ENCODE measurements at regions not wholly inside any gene's neighbourhood (a gene's known extent, or its start where the extent isn't known, plus 50 kb on each side); places are given as distances from the start of the nearest gene placed in this dataset.

- Histone ChIP-seq H3K27me3 (ENCODE audit: control insufficient read depth in 2 of 2, insufficient read depth in 2 of 2, low read length in 2 of 2) (no peaks in the 10 kb centered on the region), H3K79me2 (ENCODE audit: insufficient read depth, low read length) (no peaks in the 10 kb centered on the region), H3K9me3 (replicated peaks in 1 of 2; ENCODE audit: control insufficient read depth in 1 of 2, insufficient read depth in 1 of 2, low read length in 2 of 2) (no peaks in the 10 kb centered on the region), H3K9ac (ENCODE audit: insufficient read depth, low read length, poor library complexity, severe bottlenecking) (no peak overlapping the region), H3K36me3 (replicated peaks in 1 of 2; ENCODE audit: control insufficient read depth in 1 of 2, insufficient read depth in 2 of 2, low read length in 2 of 2) (no peaks in the 10 kb centered on the region), H4K20me1 (ENCODE audit: insufficient read depth, low read length) (no peaks in the 10 kb centered on the region), H2AFZ (ENCODE audit: insufficient read depth, low read depth, low read length, poor library complexity, severe bottlenecking) (no peak overlapping the region), H3K4me2 (replicated peaks; ENCODE audit: extremely low read depth, low read length, poor library complexity, severe bottlenecking) (no peak overlapping the region), H3K4me3 (replicated peaks in 1 of 3; ENCODE audit: low read depth in 2 of 3, low read length in 3 of 3) (no peak overlapping the region), H3K27ac (ENCODE audit: low read depth in 1 of 2, low read length in 2 of 2) (no peak overlapping the region), H3K4me1 (ENCODE audit: control insufficient read depth in 1 of 2, insufficient read depth in 2 of 2, low read length in 2 of 2) (no peaks in the 10 kb centered on the region)
- Mint-ChIP-seq H3K4me1 (no peaks in the 10 kb centered on the region), H3K36me3 (no peaks in the 10 kb centered on the region), H3K4me3 (no peak overlapping the region), H3K27me3 (ENCODE audit: low read depth in 3 of 3) (no peaks in the 10 kb centered on the region), H3K27ac (no peak overlapping the region), H3K9me3 (peaks cover 0 to 8% (median 2%) of the 10 kb centered on the region in 7 donors)
- no peak for DNase-seq
- 92% methylated on average over 3 of the region's 7 CpGs for WGBS (ENCODE audit: insufficient coverage)
- TF ChIP-seq, protein P1, sequence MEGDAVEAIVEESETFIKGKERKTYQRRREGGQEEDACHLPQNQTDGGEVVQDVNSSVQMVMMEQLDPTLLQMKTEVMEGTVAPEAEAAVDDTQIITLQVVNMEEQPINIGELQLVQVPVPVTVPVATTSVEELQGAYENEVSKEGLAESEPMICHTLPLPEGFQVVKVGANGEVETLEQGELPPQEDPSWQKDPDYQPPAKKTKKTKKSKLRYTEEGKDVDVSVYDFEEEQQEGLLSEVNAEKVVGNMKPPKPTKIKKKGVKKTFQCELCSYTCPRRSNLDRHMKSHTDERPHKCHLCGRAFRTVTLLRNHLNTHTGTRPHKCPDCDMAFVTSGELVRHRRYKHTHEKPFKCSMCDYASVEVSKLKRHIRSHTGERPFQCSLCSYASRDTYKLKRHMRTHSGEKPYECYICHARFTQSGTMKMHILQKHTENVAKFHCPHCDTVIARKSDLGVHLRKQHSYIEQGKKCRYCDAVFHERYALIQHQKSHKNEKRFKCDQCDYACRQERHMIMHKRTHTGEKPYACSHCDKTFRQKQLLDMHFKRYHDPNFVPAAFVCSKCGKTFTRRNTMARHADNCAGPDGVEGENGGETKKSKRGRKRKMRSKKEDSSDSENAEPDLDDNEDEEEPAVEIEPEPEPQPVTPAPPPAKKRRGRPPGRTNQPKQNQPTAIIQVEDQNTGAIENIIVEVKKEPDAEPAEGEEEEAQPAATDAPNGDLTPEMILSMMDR (IDR thresholded peaks at IDR 0.05): no peak
- intact Hi-C loops (cut with micrococcal nuclease): no loop called here
Measured at GRCh38 chr6:91279740-91280493, 693.0 kb upstream of the MAP3K7 start.

- no peaks in the 10 kb centered on the region for H3K36me3 ChIP-seq (replicated peaks in 1 of 2; ENCODE audit: control insufficient read depth in 1 of 2, insufficient read depth in 2 of 2, low read length in 2 of 2)
- no peak overlapping the region for H3K27ac ChIP-seq (ENCODE audit: low read depth in 1 of 2, low read length in 2 of 2)
- no peak overlapping the region for H3K9ac ChIP-seq (ENCODE audit: insufficient read depth, low read length, poor library complexity, severe bottlenecking)
- DNase-seq: no peak
- H3K4me3 ChIP-seq (replicated peaks in 1 of 3; ENCODE audit: low read depth in 2 of 3, low read length in 3 of 3): no peak overlapping the region
- TF ChIP-seq, protein P1 (IDR thresholded peaks at IDR 0.05): no peak
- H4K20me1 ChIP-seq (ENCODE audit: insufficient read depth, low read length): no peaks in the 10 kb centered on the region
- WGBS (ENCODE audit: insufficient coverage): no CpG with 5 or more reads among the region's 2 CpGs
- H3K79me2 ChIP-seq (ENCODE audit: insufficient read depth, low read length): no peaks in the 10 kb centered on the region
- no peak overlapping the region for H3K4me2 ChIP-seq (replicated peaks; ENCODE audit: extremely low read depth, low read length, poor library complexity, severe bottlenecking)
- intact Hi-C loops (cut with micrococcal nuclease): no loop called here
- no peak overlapping the region for H3K27ac Mint-ChIP-seq
- H3K4me3 Mint-ChIP-seq: no peak overlapping the region
- no peaks in the 10 kb centered on the region for H3K4me1 ChIP-seq (ENCODE audit: control insufficient read depth in 1 of 2, insufficient read depth in 2 of 2, low read length in 2 of 2)
- peaks cover 0 to 8% (median 2%) of the 10 kb centered on the region in 7 donors for H3K9me3 Mint-ChIP-seq
- H3K36me3 Mint-ChIP-seq: no peaks in the 10 kb centered on the region
- H3K27me3 Mint-ChIP-seq (ENCODE audit: low read depth in 3 of 3): no peaks in the 10 kb centered on the region
- H3K4me1 Mint-ChIP-seq: no peaks in the 10 kb centered on the region
- no peaks in the 10 kb centered on the region for H3K27me3 ChIP-seq (ENCODE audit: control insufficient read depth in 2 of 2, insufficient read depth in 2 of 2, low read length in 2 of 2)
- H3K9me3 ChIP-seq (replicated peaks in 1 of 2; ENCODE audit: control insufficient read depth in 1 of 2, insufficient read depth in 1 of 2, low read length in 2 of 2): no peaks in the 10 kb centered on the region
- no peak overlapping the region for H2AFZ ChIP-seq (ENCODE audit: insufficient read depth, low read depth, low read length, poor library complexity, severe bottlenecking)
Measured at GRCh38 chr6:91278416-91278815, 691.5 kb upstream of the MAP3K7 start.
